ENCODE measurements at regions not wholly inside any gene's neighbourhood (a gene's known extent, or its start where the extent isn't known, plus 50 kb on each side); places are given as distances from the start of the nearest gene placed in this dataset.

DNA sequence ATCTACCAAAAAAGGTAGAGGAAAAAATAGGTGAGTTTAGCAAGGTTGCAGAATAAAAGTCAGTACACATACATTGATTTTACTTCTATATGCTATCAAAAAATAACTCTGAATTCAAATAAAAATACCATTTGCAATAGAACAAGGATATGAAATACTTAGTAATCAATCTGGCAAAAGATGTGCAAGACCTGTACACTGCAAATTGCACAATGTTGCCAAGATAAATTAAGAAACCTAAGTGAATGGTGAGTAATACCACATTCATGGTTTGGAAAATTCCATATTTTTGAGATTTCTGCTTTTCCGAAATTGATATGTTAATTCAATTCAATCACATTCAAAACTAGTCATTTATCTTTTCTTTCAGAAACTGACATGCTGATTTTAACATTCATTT, 464.8 kb downstream of the EPHA3 start:
- TF ChIP-seq, protein P1, sequence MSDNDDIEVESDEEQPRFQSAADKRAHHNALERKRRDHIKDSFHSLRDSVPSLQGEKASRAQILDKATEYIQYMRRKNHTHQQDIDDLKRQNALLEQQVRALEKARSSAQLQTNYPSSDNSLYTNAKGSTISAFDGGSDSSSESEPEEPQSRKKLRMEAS (IDR thresholded peaks at IDR 0.05): no peak
- no peak for TF ChIP-seq KDM1A (IDR thresholded peaks at IDR 0.05; ENCODE audit: borderline replicate concordance, low read length)
- no peak for TF ChIP-seq EZH2 (IDR thresholded peaks at IDR 0.05; ENCODE audit: low read depth, low read length, severe bottlenecking)
- TF ChIP-seq, protein P2, sequence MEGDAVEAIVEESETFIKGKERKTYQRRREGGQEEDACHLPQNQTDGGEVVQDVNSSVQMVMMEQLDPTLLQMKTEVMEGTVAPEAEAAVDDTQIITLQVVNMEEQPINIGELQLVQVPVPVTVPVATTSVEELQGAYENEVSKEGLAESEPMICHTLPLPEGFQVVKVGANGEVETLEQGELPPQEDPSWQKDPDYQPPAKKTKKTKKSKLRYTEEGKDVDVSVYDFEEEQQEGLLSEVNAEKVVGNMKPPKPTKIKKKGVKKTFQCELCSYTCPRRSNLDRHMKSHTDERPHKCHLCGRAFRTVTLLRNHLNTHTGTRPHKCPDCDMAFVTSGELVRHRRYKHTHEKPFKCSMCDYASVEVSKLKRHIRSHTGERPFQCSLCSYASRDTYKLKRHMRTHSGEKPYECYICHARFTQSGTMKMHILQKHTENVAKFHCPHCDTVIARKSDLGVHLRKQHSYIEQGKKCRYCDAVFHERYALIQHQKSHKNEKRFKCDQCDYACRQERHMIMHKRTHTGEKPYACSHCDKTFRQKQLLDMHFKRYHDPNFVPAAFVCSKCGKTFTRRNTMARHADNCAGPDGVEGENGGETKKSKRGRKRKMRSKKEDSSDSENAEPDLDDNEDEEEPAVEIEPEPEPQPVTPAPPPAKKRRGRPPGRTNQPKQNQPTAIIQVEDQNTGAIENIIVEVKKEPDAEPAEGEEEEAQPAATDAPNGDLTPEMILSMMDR (IDR thresholded peaks at IDR 0.05; ENCODE audit: control extremely low read depth in 1 of 3, insufficient read depth in 1 of 3, low read depth in 1 of 3, low read length in 3 of 3): no peak

All from H1 (cell line).